ENCODE measurements at regions not wholly inside any gene's neighbourhood (a gene's known extent, or its start where the extent isn't known, plus 50 kb on each side); places are given as distances from the start of the nearest gene placed in this dataset.

- no peak overlapping the region for H3K4me3 ChIP-seq
Observed at GRCh38 chr11:70623906-70624597, 225.7 kb downstream of the CTTN start.

GRCh38 chr11:70624598-70624993, 226.3 kb downstream of the CTTN start:
- H3K27ac ChIP-seq: no peak overlapping the region
- no peaks in the 10 kb centered on the region for H3K4me1 ChIP-seq
- TF ChIP-seq CTCF (IDR thresholded peaks at IDR 0.05): no peak
- no peak for TF ChIP-seq POLR2A (IDR thresholded peaks at IDR 0.05)
- no peak for DNase-seq
- no peaks in the 10 kb centered on the region for H3K36me3 ChIP-seq
- H3K4me3 ChIP-seq: no peak overlapping the region
- no peaks in the 10 kb centered on the region for H3K9me3 ChIP-seq
- intact Hi-C loops (cut with DNase I; ENCODE audit: low total_unique reads): no loop called here
- no peaks in the 10 kb centered on the region for H3K27me3 ChIP-seq

More at GRCh38 chr11:70623906-70624597, 225.7 kb downstream of the CTTN start:
- Histone ChIP-seq H3K4me1 (no peaks in the 10 kb centered on the region), H3K27me3 (no peaks in the 10 kb centered on the region), H3K9me3 (no peaks in the 10 kb centered on the region), H3K27ac (no peak overlapping the region), H3K36me3 (no peaks in the 10 kb centered on the region)
- DNase-seq: no peak
- no peak for TF ChIP-seq POLR2A (IDR thresholded peaks at IDR 0.05)
- TF ChIP-seq CTCF (IDR thresholded peaks at IDR 0.05): no peak
- intact Hi-C loops (cut with DNase I; ENCODE audit: low total_unique reads): no loop called here

- no peaks in the 10 kb centered on the region for H3K36me3 ChIP-seq
- TF ChIP-seq CTCF (IDR thresholded peaks at IDR 0.05): no peak
- no peak for TF ChIP-seq POLR2A (IDR thresholded peaks at IDR 0.05)
- no peaks in the 10 kb centered on the region for H3K9me3 ChIP-seq
- H3K4me1 ChIP-seq: no peaks in the 10 kb centered on the region
- no peak for DNase-seq
- no peaks in the 10 kb centered on the region for H3K27me3 ChIP-seq
- intact Hi-C loops (cut with DNase I; ENCODE audit: low total_unique reads): no loop called here
- H3K27ac ChIP-seq: no peak overlapping the region
- no peak overlapping the region for H3K4me3 ChIP-seq
Observed at GRCh38 chr11:70625051-70625450, 226.7 kb downstream of the CTTN start.

- Histone ChIP-seq H3K27me3 (no peaks in the 10 kb centered on the region), H3K27ac (no peak overlapping the region), H3K9me3 (no peaks in the 10 kb centered on the region), H3K36me3 (no peaks in the 10 kb centered on the region), H3K4me3 (no peak overlapping the region), H3K4me1 (no peaks in the 10 kb centered on the region)
- DNase-seq: no peak
- no peak for TF ChIP-seq POLR2A (IDR thresholded peaks at IDR 0.05)
- no peak for TF ChIP-seq CTCF (IDR thresholded peaks at IDR 0.05)
- intact Hi-C loops (cut with DNase I; ENCODE audit: low total_unique reads): no loop called here
Observed at GRCh38 chr11:70625582-70626518, 227.5 kb downstream of the CTTN start.

GRCh38 chr11:70627219-70627618, 228.9 kb downstream of the CTTN start:
- TF ChIP-seq CTCF (IDR thresholded peaks at IDR 0.05): no peak
- TF ChIP-seq POLR2A (IDR thresholded peaks at IDR 0.05): no peak
- H3K4me1 ChIP-seq: no peaks in the 10 kb centered on the region
- H3K27me3 ChIP-seq: no peaks in the 10 kb centered on the region
- no peak overlapping the region for H3K27ac ChIP-seq
- no peak overlapping the region for H3K4me3 ChIP-seq
- no peak for DNase-seq
- intact Hi-C loops (cut with DNase I; ENCODE audit: low total_unique reads): no loop called here
- no peaks in the 10 kb centered on the region for H3K9me3 ChIP-seq
- no peaks in the 10 kb centered on the region for H3K36me3 ChIP-seq
